OCI-LY7 (cell line): ENCODE measurements at regions not wholly inside any gene's neighbourhood (a gene's known extent, or its start where the extent isn't known, plus 50 kb on each side); places are given as distances from the start of the nearest gene placed in this dataset.

Experiments used
- BruUV-seq: library from RNA; stranded (reverse); fragments of 400-500 nt; replicated peaks from 2 replicates; lab custom pipeline; 2021; lab: Mats Ljungman, UMichigan
- CTCF ChIA-PET: fragments of 300-600 bp; sonication (Branson Sonifier 250); formaldehyde crosslinking; loops from one replicate; lab custom pipeline; 2022; ENCODE audit warnings: antibody characterized with exemption; ENCODE audit not compliant: unreplicated experiment; lab: Charles Lee
- POLR2A ChIA-PET: fragments of 300-600 bp; sonication (Branson Sonifier 250); formaldehyde crosslinking; loops from one replicate; lab custom pipeline; 2022; ENCODE audit warnings: antibody characterized with exemption; lab: Charles Lee
- DNase-seq: peaks from one replicate; pipeline ENCODE4 v3.0.0-alpha.2; 2015; ENCODE audit warnings: low spot score
- H2AFZ ChIP-seq: fragments of 200-600 bp; sonication (generic), shearing (Covaris generic); 2 replicates; pipeline ENCODE4 v1.6.1; 2014; ENCODE audit warnings: mild to moderate bottlenecking, antibody characterized with exemption, low read length, moderate library complexity
- H3K27ac ChIP-seq: fragments of 200-600 bp; sonication (generic); 2 replicates; pipeline ENCODE4 v1.5.1; 2014; ENCODE audit warnings: mixed run types, low read depth, mild to moderate bottlenecking, moderate library complexity, low read length, inconsistent platforms; ENCODE audit not compliant: poor library complexity, severe bottlenecking
- H3K36me3 ChIP-seq: fragments of 200-600 bp; sonication (generic); 2 replicates; pipeline ENCODE4 v1.6.1; 2014; ENCODE audit warnings: mild to moderate bottlenecking, antibody characterized with exemption, low read length, moderate library complexity, mixed read lengths; ENCODE audit not compliant: insufficient read depth
- H3K4me1 ChIP-seq: fragments of 200-600 bp; sonication (generic); 2 replicates; pipeline ENCODE4 v1.5.1; 2014; ENCODE audit warnings: mild to moderate bottlenecking, low read length; ENCODE audit not compliant: insufficient read depth, poor library complexity, severe bottlenecking
- H3K4me2 ChIP-seq: fragments of 200-600 bp; sonication (generic); 2 replicates; pipeline ENCODE4 v1.6.1; 2014; ENCODE audit warnings: mild to moderate bottlenecking, low read length
- H3K4me3 ChIP-seq: fragments of 200-600 bp; sonication (generic); 2 replicates; pipeline ENCODE4 v1.5.1; 2014; ENCODE audit warnings: mild to moderate bottlenecking, low read depth, low read length; ENCODE audit not compliant: poor library complexity, severe bottlenecking
- H3K79me2 ChIP-seq: fragments of 200-600 bp; sonication (generic); 2 replicates; pipeline ENCODE4 v1.6.1; 2016; ENCODE audit warnings: low read depth, mild to moderate bottlenecking, low read length, moderate library complexity, mixed read lengths; ENCODE audit not compliant: insufficient read depth
- H3K9me2 ChIP-seq: fragments of 200-600 bp; sonication (generic); 2 replicates; pipeline ENCODE4 v1.6.1; 2016; ENCODE audit warnings: mild to moderate bottlenecking, low read length, mixed read lengths; ENCODE audit not compliant: insufficient read depth
- H3K9me3 ChIP-seq: fragments of 200-600 bp; sonication (generic); 2 replicates; pipeline ENCODE4 v1.6.1; 2014; ENCODE audit warnings: mild to moderate bottlenecking, mixed run types, low read length, mixed read lengths
- H4K20me1 ChIP-seq: fragments of 200-600 bp; sonication (generic); 2 replicates; pipeline ENCODE4 v1.6.1; 2014; ENCODE audit warnings: mild to moderate bottlenecking, antibody characterized with exemption, low read length, moderate library complexity, mixed read lengths; ENCODE audit not compliant: insufficient read depth
- CTCF ChIP-seq: fragments of 200-600 bp; sonication (generic); conservative IDR thresholded peaks from 2 replicates; pipeline ENCODE4 v1.5.1; 2014; ENCODE audit warnings: mild to moderate bottlenecking, antibody characterized with exemption, low read length, moderate library complexity, mixed read lengths
- EZH2phosphoT487 ChIP-seq: fragments of 200-600 bp; sonication (generic); IDR thresholded peaks from 2 replicates; pipeline ENCODE4 v1.6.1; 2018; ENCODE audit warnings: low read depth, borderline replicate concordance, mild to moderate bottlenecking, mixed run types, antibody characterized with exemption, low read length, moderate library complexity, mixed read lengths
- intact Hi-C: fragments of 100-400 bp; cut with micrococcal nuclease; formaldehyde crosslinking; loops from one replicate; pipeline ENCODE4 v1.10.0; 2022; ENCODE audit not compliant: unreplicated experiment

GRCh38 chr18:27687351-27687979 lies 489.5 kb downstream of the CDH2 start:
- POLR2A ChIA-PET: no interaction called here
- H3K4me1 ChIP-seq: no peaks in the 10 kb centered on the region
- no TSS peak for BruUV-seq
- no peaks in the 10 kb centered on the region for H3K79me2 ChIP-seq
- no peak overlapping the region for H3K4me3 ChIP-seq
- H3K9me2 ChIP-seq: no peaks in the 10 kb centered on the region
- intact Hi-C loops: loop anchor here (10.0 kb wide), 1 partner anchor 497 kb away; no protein-coding TSS in a partner anchor
- H3K36me3 ChIP-seq: no peaks in the 10 kb centered on the region
- no peak overlapping the region for H2AFZ ChIP-seq
- CTCF ChIA-PET: no interaction called here
- DNase-seq: no peak
- 0 out of 2 replicates have a peak, but pooled peaks cover 9% of the 10 kb centered on the region for H3K9me3 ChIP-seq
- H3K4me2 ChIP-seq: no peak overlapping the region
- TF ChIP-seq EZH2phosphoT487 (no peak), CTCF (no peak)
- no peaks in the 10 kb centered on the region for H4K20me1 ChIP-seq
- no peak overlapping the region for H3K27ac ChIP-seq

GRCh38 chr18:27685807-27686412 lies 491.0 kb downstream of the CDH2 start:
- ChIA-PET CTCF (no interaction called here), POLR2A (interaction anchor here (0.6 kb wide), 1 partner anchor 573 kb away, joined by 3 read pairs; no protein-coding TSS in a partner anchor)
- H3K9me2 ChIP-seq: no peaks in the 10 kb centered on the region
- BruUV-seq: no TSS peak
- H3K4me1 ChIP-seq: no peaks in the 10 kb centered on the region
- no peak overlapping the region for H3K4me3 ChIP-seq
- TF ChIP-seq EZH2phosphoT487 (no peak), CTCF (peak; percentile 87)
- no peak overlapping the region for H2AFZ ChIP-seq
- H3K27ac ChIP-seq: no peak overlapping the region
- H3K79me2 ChIP-seq: no peaks in the 10 kb centered on the region
- no peaks in the 10 kb centered on the region for H4K20me1 ChIP-seq
- H3K4me2 ChIP-seq: no peak overlapping the region
- intact Hi-C loops: loop anchor here (1.0 to 10.0 kb wide), 2 partner anchors 64 to 499 kb away; no protein-coding TSS in a partner anchor
- H3K9me3 ChIP-seq: 0 out of 2 replicates have a peak, but pooled peaks cover 9% of the 10 kb centered on the region
- no peaks in the 10 kb centered on the region for H3K36me3 ChIP-seq
- DNase-seq: peak; percentile 40

GRCh38 chr18:27685091-27685490 lies 491.8 kb downstream of the CDH2 start:
- Histone ChIP-seq H2AFZ (no peak overlapping the region), H3K79me2 (no peaks in the 10 kb centered on the region), H3K36me3 (no peaks in the 10 kb centered on the region), H3K27ac (no peak overlapping the region), H4K20me1 (no peaks in the 10 kb centered on the region), H3K4me2 (no peak overlapping the region), H3K4me3 (no peak overlapping the region), H3K9me3 (0 out of 2 replicates have a peak, but pooled peaks cover 9% of the 10 kb centered on the region), H3K4me1 (no peaks in the 10 kb centered on the region), H3K9me2 (no peaks in the 10 kb centered on the region)
- no peak for TF ChIP-seq CTCF
- TF ChIP-seq EZH2phosphoT487: no peak
- intact Hi-C loops: loop anchor here (1.0 to 10.0 kb wide), 2 partner anchors 65 to 500 kb away; no protein-coding TSS in a partner anchor
- CTCF ChIA-PET: no interaction called here
- POLR2A ChIA-PET: interaction anchor here (1.2 kb wide), 1 partner anchor 78 kb away, joined by 3 read pairs; no protein-coding TSS in a partner anchor
- BruUV-seq: no TSS peak
- DNase-seq: no peak
